Effector CD4-positive, alpha-beta T cell (primary cell): ENCODE measurements at regions not wholly inside any gene's neighbourhood (a gene's known extent, or its start where the extent isn't known, plus 50 kb on each side); places are given as distances from the start of the nearest gene placed in this dataset.
"Not testable (repeated sequence)": the region's sequence is repeated elsewhere in the genome, so short reads cannot be mapped to it uniquely, and the experiment has no call there.

Experiments used
- DNase-seq: peaks from one replicate; pipeline ENCODE4 v3.0.0-alpha.2; 2020

GRCh38 chr3:152621967-152622810 lies 212.7 kb upstream of the P2RY1 start:
- no peak for DNase-seq

GRCh38 chr3:152622811-152623167 lies 212.1 kb upstream of the P2RY1 start:
- DNase-seq = no peak

DNA sequence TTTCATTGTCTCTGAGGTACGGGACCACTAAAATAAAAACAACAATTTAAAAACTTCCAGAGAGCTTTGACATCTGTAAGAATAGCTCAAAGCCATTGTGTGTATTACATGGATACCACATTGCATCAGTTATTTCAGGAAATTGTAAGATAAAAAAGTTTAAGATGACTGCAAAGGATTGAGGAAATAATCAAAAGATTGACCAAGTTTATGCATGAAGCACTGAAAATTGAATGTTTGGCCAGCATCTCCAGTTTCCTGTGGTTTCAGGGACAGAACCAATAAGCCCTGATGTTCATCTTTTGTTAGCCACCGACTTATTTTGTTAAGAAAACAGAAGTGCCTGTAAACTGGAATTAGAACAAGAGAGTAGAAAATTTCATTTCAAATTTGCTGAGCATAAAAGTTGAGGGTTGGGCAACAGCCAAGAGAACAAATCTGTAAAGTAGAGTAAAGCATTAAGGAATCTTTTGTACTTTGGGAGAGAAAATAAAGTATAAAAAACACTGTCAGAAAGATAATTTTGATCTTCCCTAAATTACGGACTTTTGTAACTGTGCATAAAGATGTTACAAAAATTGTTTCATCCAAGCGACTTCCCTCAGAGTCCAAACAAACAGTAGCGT lies 211.5 kb upstream of the P2RY1 start:
- DNase-seq = no peak

DNA sequence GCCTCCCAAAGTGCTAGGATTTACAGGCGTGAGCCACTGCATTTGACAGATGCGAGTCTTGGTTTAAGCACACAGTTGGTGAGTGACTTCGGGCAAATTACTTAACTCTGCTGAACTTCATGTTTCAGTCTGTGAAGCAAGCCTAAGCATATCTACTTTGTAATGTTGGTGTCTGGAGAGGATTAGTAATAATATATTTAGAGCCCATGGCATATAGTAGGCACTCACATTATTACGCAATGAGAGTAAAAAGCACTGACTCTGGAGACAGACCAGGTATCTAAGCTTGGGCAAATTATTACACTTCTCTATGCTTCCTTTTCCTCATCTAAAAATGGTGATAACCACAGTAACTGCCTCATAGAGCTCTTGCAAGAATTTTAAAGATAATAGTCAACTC lies 208.7 kb upstream of the P2RY1 start:
- DNase-seq = no peak

DNA sequence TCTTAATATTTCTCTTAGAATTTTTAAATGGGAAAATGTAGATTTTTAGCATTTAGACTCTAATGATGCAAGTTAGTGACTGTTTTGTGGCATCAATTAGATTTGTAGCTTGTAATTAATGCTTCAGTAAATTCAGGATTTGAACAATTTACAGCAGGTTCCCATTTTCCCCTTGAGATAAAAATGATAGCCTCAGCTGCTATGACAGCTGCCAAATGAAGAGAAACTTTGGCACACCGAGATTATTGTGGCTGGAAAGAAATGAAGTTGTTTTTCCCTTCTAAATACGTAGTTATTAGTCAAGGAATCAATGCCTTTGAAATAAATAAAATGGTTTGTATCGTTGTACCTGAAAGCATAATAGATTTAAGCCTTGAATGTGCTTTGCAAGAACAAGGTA lies 206.4 kb upstream of the P2RY1 start:
- DNase-seq = no peak

DNA sequence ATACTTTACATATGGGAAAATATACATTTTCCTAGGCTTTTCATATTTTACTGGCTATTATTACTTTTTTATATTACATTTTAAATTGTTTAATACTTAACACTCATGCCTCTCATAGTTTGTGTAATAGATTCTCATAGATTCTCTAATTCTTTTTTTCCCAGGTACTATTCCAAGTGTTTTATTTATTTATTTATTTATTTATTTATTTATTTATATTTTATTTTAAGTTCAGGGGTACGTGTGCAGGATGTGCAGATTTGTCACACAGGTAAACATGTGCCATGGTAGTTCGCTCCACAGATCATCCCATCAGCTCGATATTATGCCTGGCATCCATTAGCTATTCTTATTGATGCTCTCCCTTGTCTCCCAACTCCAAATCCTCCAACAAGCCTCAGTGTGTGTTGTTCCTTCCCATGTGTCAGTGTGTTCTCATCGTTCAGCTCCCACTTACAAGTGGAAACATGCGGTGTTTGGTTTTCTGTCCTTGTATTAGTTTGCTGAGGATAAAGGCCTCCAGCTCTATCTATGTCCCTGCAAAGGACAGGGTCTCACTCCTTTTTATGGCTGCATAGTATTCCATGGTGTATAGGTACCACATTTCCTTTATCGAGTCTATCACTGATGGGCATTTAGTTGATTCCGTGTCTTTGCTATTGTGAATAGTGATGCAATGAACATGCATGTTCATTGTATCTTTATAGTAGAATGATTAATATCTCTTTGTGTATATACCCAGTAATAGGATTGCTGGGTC lies 205.4 kb upstream of the P2RY1 start:
- DNase-seq = no peak

GRCh38 chr3:152635389-152635788 lies 199.5 kb upstream of the P2RY1 start:
- no peak for DNase-seq

- no peak for DNase-seq
These were observed 198.3 kb upstream of the P2RY1 start for GRCh38 chr3:152636651-152637050.

DNA sequence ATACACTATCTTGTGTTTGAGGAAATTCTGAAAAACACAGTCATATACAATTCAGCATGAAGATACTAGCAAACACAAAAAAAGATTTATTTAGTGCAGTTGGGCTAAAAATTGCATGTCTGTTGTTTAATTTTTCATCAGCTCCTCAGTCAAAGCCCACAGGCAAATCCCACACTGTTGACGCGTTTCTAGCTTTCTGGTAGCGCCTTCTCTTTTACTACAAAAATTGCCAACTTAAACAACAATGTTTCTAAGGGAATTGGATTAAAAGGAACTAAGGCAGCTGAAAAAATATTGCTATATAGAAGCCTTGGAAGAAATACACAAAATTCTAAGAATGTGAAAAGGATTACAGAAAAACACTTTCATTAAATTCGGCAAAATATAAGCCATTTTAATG lies 196.7 kb upstream of the P2RY1 start:
- no peak for DNase-seq

DNA sequence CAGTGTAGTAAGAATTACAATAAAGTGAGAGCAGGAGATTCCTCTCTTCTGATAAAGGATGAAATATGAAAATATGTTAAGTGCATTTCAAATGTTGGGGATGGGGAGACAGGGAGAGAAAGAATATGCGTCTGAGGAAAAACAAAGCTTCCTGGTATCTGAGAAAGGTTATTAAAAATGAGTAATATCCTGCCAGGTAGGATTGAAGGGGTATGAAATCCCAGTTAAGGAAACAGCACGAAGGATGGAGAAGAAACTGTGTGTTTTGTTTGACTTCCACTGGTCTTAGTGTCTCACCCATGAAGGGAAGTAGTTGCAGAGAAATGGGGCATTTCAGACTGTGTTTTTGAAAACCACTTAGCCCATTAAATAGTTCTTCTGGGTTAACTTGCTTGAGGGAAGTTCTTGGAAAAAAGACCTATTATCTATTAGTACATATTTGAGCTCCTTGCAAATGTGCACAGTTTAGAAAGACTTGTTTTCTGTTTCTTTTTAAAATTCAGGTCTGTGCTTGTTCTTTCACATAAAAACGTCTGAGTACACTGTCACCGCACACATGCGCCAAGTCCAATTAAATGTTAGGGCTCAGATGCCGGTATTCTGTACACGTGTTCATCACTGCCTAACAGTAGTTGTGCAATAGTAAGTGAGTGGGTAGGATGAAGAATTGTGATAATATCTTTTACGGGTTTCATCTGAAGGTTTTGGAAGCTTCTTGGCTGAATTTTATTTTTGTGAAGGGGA lies 196.1 kb upstream of the P2RY1 start:
- no peak for DNase-seq

- no peak for DNase-seq
These were observed 193.7 kb upstream of the P2RY1 start for GRCh38 chr3:152641198-152641597.

- DNase-seq = no peak
These were observed 192.3 kb upstream of the P2RY1 start for GRCh38 chr3:152642658-152643057.

- DNase-seq = no peak
These were observed 190.5 kb upstream of the P2RY1 start for GRCh38 chr3:152644478-152644877.

GRCh38 chr3:152646004-152646403 lies 188.9 kb upstream of the P2RY1 start:
- no peak for DNase-seq

- no peak for DNase-seq
These were observed 184.8 kb upstream of the P2RY1 start for GRCh38 chr3:152650177-152650576.

GRCh38 chr3:152650923-152651322 lies 184.0 kb upstream of the P2RY1 start:
- DNase-seq = not testable (repeated sequence)

- DNase-seq = no peak
These were observed 178.5 kb upstream of the P2RY1 start for GRCh38 chr3:152656214-152656971.

- no peak for DNase-seq
These were observed 178.0 kb upstream of the P2RY1 start for GRCh38 chr3:152656972-152657355.

GRCh38 chr3:152658977-152659720 lies 175.8 kb upstream of the P2RY1 start:
- DNase-seq = no peak

DNA sequence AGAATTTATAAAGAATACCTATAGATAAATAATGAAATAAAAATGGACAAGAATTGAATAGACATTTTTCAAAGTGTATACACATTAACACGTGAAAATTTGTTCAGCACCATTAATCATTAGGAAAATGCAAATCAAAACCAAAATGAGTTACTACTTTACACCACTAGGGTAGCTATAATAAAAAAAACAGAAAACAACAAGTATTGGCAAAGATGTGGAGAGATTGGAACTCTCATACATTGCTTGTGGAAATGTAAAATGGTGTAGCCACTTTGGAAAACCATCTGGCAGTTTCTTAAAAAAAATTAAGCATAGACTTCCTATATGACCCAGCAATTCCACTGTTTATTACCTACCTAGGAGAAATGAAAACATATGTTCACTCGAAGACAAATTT lies 172.8 kb upstream of the P2RY1 start:
- DNase-seq = no peak

DNA sequence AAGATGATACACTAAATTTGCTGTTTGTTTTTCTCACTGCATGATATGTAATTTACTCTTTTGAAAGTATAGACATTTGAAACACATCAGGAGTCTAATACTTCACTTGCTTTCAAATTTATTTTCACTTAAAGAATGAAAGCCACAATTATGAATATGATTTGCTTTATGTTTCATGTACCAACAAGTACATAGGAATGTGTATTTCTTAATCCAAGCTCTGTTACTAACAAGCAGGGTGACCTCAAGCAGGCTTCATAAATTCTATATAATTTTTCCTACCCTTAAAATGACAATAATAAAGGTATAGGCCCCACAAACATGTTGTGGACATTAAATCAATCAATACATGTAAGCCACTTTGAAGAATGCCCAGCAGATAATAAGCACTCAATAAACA lies 170.2 kb upstream of the P2RY1 start:
- DNase-seq = no peak

GRCh38 chr3:152667267-152667666 lies 167.7 kb upstream of the P2RY1 start:
- no peak for DNase-seq
